Prostate gland (tissue), 2 donors: ENCODE measurements at regions not wholly inside any gene's neighbourhood (a gene's known extent, or its start where the extent isn't known, plus 50 kb on each side); places are given as distances from the start of the nearest gene placed in this dataset.

Experiments
- CTCF ChIP-seq, 4 experiments: fragments of 200-600 bp in 2 of 4; fragments of 450-650 bp in 2 of 4; sonication (generic) in 2 of 4; IDR thresholded peaks; 1 replicate in 3 of 4; 2 replicates in 1 of 4; pipeline ENCODE4 v1.5.1; 2016 to 2019; ENCODE audit warnings: antibody characterized with exemption in 4 of 4, mild to moderate bottlenecking in 2 of 4, moderate library complexity in 2 of 4
- POLR2AphosphoS5 ChIP-seq: sonication (generic); formaldehyde crosslinking; IDR thresholded peaks from one replicate; pipeline ENCODE4 v1.6.1; 2017; ENCODE audit warnings: antibody characterized with exemption

DNA sequence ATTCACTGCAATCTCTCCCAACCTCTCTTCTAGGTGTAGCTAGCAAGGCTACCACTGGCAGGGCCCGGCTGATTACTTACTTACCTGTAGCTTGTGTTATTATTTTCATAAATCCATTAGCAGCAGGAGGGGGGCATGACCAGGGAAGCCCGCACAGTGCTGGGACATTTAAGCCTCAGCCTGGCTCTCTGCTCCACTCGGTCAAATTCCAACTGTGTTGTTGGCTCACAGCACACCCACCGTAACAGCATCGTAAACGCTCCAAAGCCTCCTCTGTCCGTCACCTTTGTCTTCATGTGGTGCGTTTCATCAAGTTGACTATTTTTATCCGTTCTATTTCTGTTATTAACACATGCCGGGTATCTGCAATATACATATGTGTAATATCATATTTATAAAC is 264.7 kb downstream of the NSG2 start:
- no peak for TF ChIP-seq CTCF (IDR thresholded peaks at IDR 0.05)
- TF ChIP-seq POLR2AphosphoS5: no peak
